A549 (cell line): ENCODE measurements at regions not wholly inside any gene's neighbourhood (a gene's known extent, or its start where the extent isn't known, plus 50 kb on each side); places are given as distances from the start of the nearest gene placed in this dataset.

Experiments
- ATAC-seq, 2 experiments: fragments of 200-7000 bp in 1 of 2; fragments of >200 bp in 1 of 2; cut with Nextera tagmentation in 1 of 2; cut with Tn5 transposase in 1 of 2; 3 replicates each; pipeline versions ENCODE4 v1.8.0 to v1.9.1; 2018 to 2020; ENCODE audit warnings: mild to moderate bottlenecking in 1 of 2, moderate library complexity in 1 of 2
- CTCF ChIA-PET: fragments of 300-600 bp; sonication (Branson Sonifier 250); formaldehyde crosslinking; extraction: SDS; loops from one replicate; lab custom pipeline; 2021; ENCODE audit warnings: antibody characterized with exemption, inconsistent platforms; lab: Yijun Ruan, JAX
- POLR2A ChIA-PET: fragments of 350-600 bp; formaldehyde crosslinking; extraction: SDS; loops from one replicate; lab custom pipeline; 2021; ENCODE audit warnings: antibody characterized with exemption, inconsistent platforms; lab: Yijun Ruan, JAX
- DNase-seq, 2 experiments: peaks; one replicate each; pipeline versions ENCODE4 v3.0.0 to v3.0.0-alpha.2; 2011 to 2016; ENCODE audit warnings: low read depth in 1 of 2, low spot score in 1 of 2
- FAIRE-seq: peaks from 2 replicates; lab custom pipeline; 2011; peaks lifted over from hg19 to GRCh38; lab: Jason Lieb, UNC
- H3K27ac ChIP-seq, 2 experiments: fragments of >200 bp; sonication (Bioruptor Twin); formaldehyde crosslinking; 3 replicates each; pipeline ENCODE4 v1.5.1; 2016 to 2017
- H3K4me1 ChIP-seq: fragments of >200 bp; sonication (Bioruptor Twin); formaldehyde crosslinking; 3 replicates; pipeline ENCODE4 v1.6.1; 2016
- H3K4me2 ChIP-seq: fragments of >200 bp; sonication (Bioruptor Twin); formaldehyde crosslinking; 3 replicates; pipeline ENCODE4 v1.6.1; 2016
- H3K4me3 ChIP-seq: fragments of >200 bp; sonication (Bioruptor Twin); formaldehyde crosslinking; 3 replicates; pipeline ENCODE4 v1.5.1; 2016
- H3K9me3 ChIP-seq: fragments of >200 bp; sonication (Bioruptor Twin); formaldehyde crosslinking; 3 replicates; pipeline ENCODE4 v1.6.1; 2016
- BCL3 ChIP-seq: fragments of >200 bp; sonication (Bioruptor Twin); formaldehyde crosslinking; IDR thresholded peaks from 3 replicates; pipeline ENCODE4 v1.6.1; 2016
- BHLHE40 ChIP-seq: IDR thresholded peaks from 2 replicates; pipeline ENCODE4 v1.6.1; 2012; ENCODE audit warnings: low read depth, low read length, inconsistent platforms
- CBX8 ChIP-seq: fragments of 200-600 bp; sonication (generic); IDR thresholded peaks from 2 replicates; pipeline ENCODE4 v1.6.1; 2016
- CHD2 ChIP-seq: fragments of 150-350 bp; IDR thresholded peaks from 2 replicates; pipeline ENCODE4 v1.6.1; 2014; ENCODE audit warnings: low read length; ENCODE audit not compliant: partially characterized antibody
- CHD4 ChIP-seq: fragments of 200-600 bp; sonication (generic); IDR thresholded peaks from 2 replicates; pipeline ENCODE4 v1.6.1; 2016; ENCODE audit warnings: antibody characterized with exemption, mild to moderate bottlenecking, borderline replicate concordance
- EHF ChIP-seq: fragments of 250-450 bp; sonication (Bioruptor Pico); IDR thresholded peaks from 2 replicates; pipeline ENCODE4 v1.5.0; 2020; ENCODE audit warnings: mild to moderate bottlenecking
- EHMT2 ChIP-seq: fragments of 200-600 bp; sonication (generic); IDR thresholded peaks from 2 replicates; pipeline ENCODE4 v1.6.1; 2016; ENCODE audit warnings: antibody characterized with exemption, low read depth, mild to moderate bottlenecking, moderate library complexity
- EP300 ChIP-seq, 2 experiments: fragments of >200 bp; sonication (Bioruptor Twin); formaldehyde crosslinking; IDR thresholded peaks; 2 replicates in 1 of 2; 3 replicates in 1 of 2; pipeline ENCODE4 v1.6.1; 2016 to 2017
- ESRRA ChIP-seq: fragments of 150-350 bp; IDR thresholded peaks from 2 replicates; pipeline ENCODE4 v1.6.1; 2014; ENCODE audit warnings: mild to moderate bottlenecking, low read length, borderline replicate concordance
- FOSL2 ChIP-seq, 2 experiments: fragments of 450-650 bp in 1 of 2; fragments of >200 bp in 1 of 2; sonication (Bioruptor Twin) in 1 of 2; formaldehyde crosslinking; IDR thresholded peaks; 2 replicates each; pipeline versions ENCODE4 v1.5.0 to v1.6.1; 2016 to 2020; ENCODE audit warnings: mild to moderate bottlenecking in 1 of 2, moderate library complexity in 1 of 2
- FOXS1 ChIP-seq: fragments of 250-450 bp; sonication (Bioruptor Pico); IDR thresholded peaks from 2 replicates; pipeline ENCODE4 v1.5.0; 2020; ENCODE audit warnings: mild to moderate bottlenecking, moderate library complexity
- HOXB5 ChIP-seq: fragments of 250-450 bp; sonication (Bioruptor Pico); IDR thresholded peaks from 2 replicates; pipeline ENCODE4 v1.5.0; 2020; ENCODE audit warnings: mild to moderate bottlenecking, moderate library complexity
- KDM5A ChIP-seq: fragments of 200-600 bp; sonication (generic); IDR thresholded peaks from 2 replicates; pipeline ENCODE4 v1.6.1; 2016; ENCODE audit warnings: antibody characterized with exemption, mild to moderate bottlenecking
- MAFK ChIP-seq: fragments of 450-650 bp; IDR thresholded peaks from 2 replicates; pipeline ENCODE4 v1.6.1; 2014; ENCODE audit not compliant: partially characterized antibody
- MAZ ChIP-seq: fragments of 150-350 bp; IDR thresholded peaks from 2 replicates; pipeline ENCODE4 v1.6.1; 2014; ENCODE audit warnings: antibody characterized with exemption, low read depth, low read length, borderline replicate concordance
- MYC ChIP-seq: IDR thresholded peaks from 2 replicates; pipeline ENCODE4 v1.6.1; 2012; ENCODE audit warnings: mild to moderate bottlenecking, inconsistent platforms, low read length, improper control_type of control experiment, borderline replicate concordance
- POLR2A ChIP-seq: IDR thresholded peaks from 2 replicates; pipeline ENCODE4 v1.6.1; 2012; ENCODE audit warnings: mild to moderate bottlenecking, low read length
- RAD21 ChIP-seq, 2 experiments: fragments of >200 bp in 1 of 2; sonication (Bioruptor Twin) in 1 of 2; formaldehyde crosslinking in 1 of 2; IDR thresholded peaks in 1 of 2; conservative IDR thresholded peaks in 1 of 2; 2 replicates in 1 of 2; 3 replicates in 1 of 2; pipeline ENCODE4 v1.6.1; 2012 to 2018; ENCODE audit warnings: inconsistent platforms in 1 of 2
- RCOR1 ChIP-seq: fragments of 150-350 bp; IDR thresholded peaks from 2 replicates; pipeline ENCODE4 v1.6.1; 2014; ENCODE audit warnings: antibody characterized with exemption, low read length, low read depth
- RFX5 ChIP-seq: fragments of 450-650 bp; IDR thresholded peaks from 2 replicates; pipeline ENCODE4 v1.7.1; 2014; ENCODE audit warnings: antibody characterized with exemption, mild to moderate bottlenecking, moderate library complexity
- RNF2 ChIP-seq: fragments of 200-600 bp; sonication (generic); IDR thresholded peaks from 2 replicates; pipeline ENCODE4 v1.6.1; 2016; ENCODE audit warnings: low read depth, mild to moderate bottlenecking, antibody characterized with exemption, moderate library complexity, borderline replicate concordance
- SREBF2 ChIP-seq: fragments of 450-650 bp; IDR thresholded peaks from 2 replicates; pipeline ENCODE4 v1.6.1; 2014; ENCODE audit warnings: mild to moderate bottlenecking, moderate library complexity
- TFCP2L1 ChIP-seq: fragments of 250-450 bp; sonication (Bioruptor Pico); IDR thresholded peaks from 2 replicates; pipeline ENCODE4 v1.5.0; 2021; ENCODE audit warnings: mild to moderate bottlenecking
- TP53 ChIP-seq: fragments of 250-450 bp; sonication (Bioruptor Pico); IDR thresholded peaks from 2 replicates; pipeline ENCODE4 v1.5.0; 2021; ENCODE audit warnings: mild to moderate bottlenecking, moderate library complexity
- ZC3H11A ChIP-seq: fragments of 450-650 bp; IDR thresholded peaks from 2 replicates; pipeline ENCODE4 v1.6.1; 2014; ENCODE audit warnings: antibody characterized with exemption, mild to moderate bottlenecking
- ZFP36 ChIP-seq: fragments of 450-650 bp; IDR thresholded peaks from 2 replicates; pipeline ENCODE4 v1.6.1; 2014; ENCODE audit warnings: borderline replicate concordance; ENCODE audit not compliant: partially characterized antibody
- ZNF302 ChIP-seq: fragments of 250-450 bp; sonication (Bioruptor Pico); IDR thresholded peaks from 2 replicates; pipeline ENCODE4 v1.9.0; 2021; ENCODE audit warnings: inconsistent platforms, mild to moderate bottlenecking, moderate library complexity
- WGBS: methylation state at CpG from one replicate; pipeline ENCODE4 v1.1.6; 2017; ENCODE audit errors: missing lambda C conversion rate; 5-methylcytosine and 5-hydroxymethylcytosine counted together
- TF ChIP-seq, protein P1 (sequence below): IDR thresholded peaks from 2 replicates; pipeline ENCODE4 v1.6.1; 2012
- TF ChIP-seq, protein P2 (sequence below): fragments of >200 bp; sonication (Bioruptor Twin); formaldehyde crosslinking; IDR thresholded peaks from 3 replicates; pipeline ENCODE4 v1.5.1; 2016
- TF ChIP-seq, protein P3 (sequence below): fragments of 150-350 bp; IDR thresholded peaks from 2 replicates; pipeline ENCODE4 v1.6.1; 2014; ENCODE audit warnings: low read depth, mild to moderate bottlenecking, low read length
- TF ChIP-seq, protein P4 (sequence below): fragments of 450-650 bp; IDR thresholded peaks from 2 replicates; pipeline ENCODE4 v1.6.1; 2014; ENCODE audit warnings: antibody characterized with exemption

GRCh38 chr16:64696866-64697265 is 425.0 kb downstream of the CDH11 start:
- H3K4me2 ChIP-seq: no peak overlapping the region
- 0% methylated on average over 1 of the region's 1 CpG for WGBS
- peaks cover 7% of the 10 kb centered on the region; the same call in 2 of the 3 replicates for H3K9me3 ChIP-seq
- ATAC-seq (no peak), DNase-seq (no peak)
- TF ChIP-seq EHF (CRISPR knock-in tag) (no peak), ZC3H11A (no peak), KDM5A (no peak), ESRRA (no peak), CBX8 (no peak), ZNF302 (CRISPR knock-in tag) (no peak), HOXB5 (no peak), SREBF2 (no peak), FOSL2 (IDR thresholded peaks at IDR 0.05) (no peak), FOSL2 (CRISPR knock-in tag; IDR thresholded peaks at IDR 0.05) (no peak), TFCP2L1 (CRISPR knock-in tag) (no peak), EP300 (IDR thresholded peaks at IDR 0.05) (no peak), TP53 (no peak), POLR2A (no peak), BHLHE40 (no peak)
- TF ChIP-seq, protein P1, sequence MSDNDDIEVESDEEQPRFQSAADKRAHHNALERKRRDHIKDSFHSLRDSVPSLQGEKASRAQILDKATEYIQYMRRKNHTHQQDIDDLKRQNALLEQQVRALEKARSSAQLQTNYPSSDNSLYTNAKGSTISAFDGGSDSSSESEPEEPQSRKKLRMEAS: no peak
- TF ChIP-seq, protein P2, sequence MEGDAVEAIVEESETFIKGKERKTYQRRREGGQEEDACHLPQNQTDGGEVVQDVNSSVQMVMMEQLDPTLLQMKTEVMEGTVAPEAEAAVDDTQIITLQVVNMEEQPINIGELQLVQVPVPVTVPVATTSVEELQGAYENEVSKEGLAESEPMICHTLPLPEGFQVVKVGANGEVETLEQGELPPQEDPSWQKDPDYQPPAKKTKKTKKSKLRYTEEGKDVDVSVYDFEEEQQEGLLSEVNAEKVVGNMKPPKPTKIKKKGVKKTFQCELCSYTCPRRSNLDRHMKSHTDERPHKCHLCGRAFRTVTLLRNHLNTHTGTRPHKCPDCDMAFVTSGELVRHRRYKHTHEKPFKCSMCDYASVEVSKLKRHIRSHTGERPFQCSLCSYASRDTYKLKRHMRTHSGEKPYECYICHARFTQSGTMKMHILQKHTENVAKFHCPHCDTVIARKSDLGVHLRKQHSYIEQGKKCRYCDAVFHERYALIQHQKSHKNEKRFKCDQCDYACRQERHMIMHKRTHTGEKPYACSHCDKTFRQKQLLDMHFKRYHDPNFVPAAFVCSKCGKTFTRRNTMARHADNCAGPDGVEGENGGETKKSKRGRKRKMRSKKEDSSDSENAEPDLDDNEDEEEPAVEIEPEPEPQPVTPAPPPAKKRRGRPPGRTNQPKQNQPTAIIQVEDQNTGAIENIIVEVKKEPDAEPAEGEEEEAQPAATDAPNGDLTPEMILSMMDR: no peak
- TF ChIP-seq, protein P3, sequence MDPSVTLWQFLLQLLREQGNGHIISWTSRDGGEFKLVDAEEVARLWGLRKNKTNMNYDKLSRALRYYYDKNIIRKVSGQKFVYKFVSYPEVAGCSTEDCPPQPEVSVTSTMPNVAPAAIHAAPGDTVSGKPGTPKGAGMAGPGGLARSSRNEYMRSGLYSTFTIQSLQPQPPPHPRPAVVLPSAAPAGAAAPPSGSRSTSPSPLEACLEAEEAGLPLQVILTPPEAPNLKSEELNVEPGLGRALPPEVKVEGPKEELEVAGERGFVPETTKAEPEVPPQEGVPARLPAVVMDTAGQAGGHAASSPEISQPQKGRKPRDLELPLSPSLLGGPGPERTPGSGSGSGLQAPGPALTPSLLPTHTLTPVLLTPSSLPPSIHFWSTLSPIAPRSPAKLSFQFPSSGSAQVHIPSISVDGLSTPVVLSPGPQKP: no peak
- TF ChIP-seq, all 56 proteins: peak for 0
- no peak overlapping the region for H3K27ac ChIP-seq
- POLR2A ChIA-PET: no interaction called here
- no peak overlapping the region for H3K4me3 ChIP-seq
- no peak for FAIRE-seq
- CTCF ChIA-PET: no interaction called here
- no peaks in the 10 kb centered on the region for H3K4me1 ChIP-seq

GRCh38 chr16:64695684-64696083 is 426.2 kb downstream of the CDH11 start:
- Histone ChIP-seq H3K27ac (no peak overlapping the region), H3K4me1 (no peaks in the 10 kb centered on the region), H3K4me3 (no peak overlapping the region), H3K4me2 (no peak overlapping the region), H3K9me3 (no peaks in the 10 kb centered on the region)
- ATAC-seq: no peak
- CTCF ChIA-PET: no interaction called here
- WGBS: 2% methylated on average over 4 of the region's 4 CpGs
- POLR2A ChIA-PET: no interaction called here
- no peak for DNase-seq
- no peak for TF ChIP-seq TP53
- TF ChIP-seq FOXS1 (CRISPR knock-in tag): no peak
- no peak for TF ChIP-seq RCOR1
- no peak for TF ChIP-seq CHD2
- no peak for TF ChIP-seq ZFP36
- no peak for TF ChIP-seq CHD4
- TF ChIP-seq RNF2: no peak
- no peak for TF ChIP-seq RAD21 (conservative IDR thresholded peaks at IDR 0.05 in 1 of 2, IDR thresholded peaks at IDR 0.05 in 1 of 2)
- TF ChIP-seq, protein P3: no peak
- TF ChIP-seq MAFK: no peak
- no peak for TF ChIP-seq BCL3
- TF ChIP-seq EHMT2: no peak
- no peak for TF ChIP-seq RFX5
- no peak for TF ChIP-seq MYC
- TF ChIP-seq MAZ: no peak
- TF ChIP-seq, protein P4, sequence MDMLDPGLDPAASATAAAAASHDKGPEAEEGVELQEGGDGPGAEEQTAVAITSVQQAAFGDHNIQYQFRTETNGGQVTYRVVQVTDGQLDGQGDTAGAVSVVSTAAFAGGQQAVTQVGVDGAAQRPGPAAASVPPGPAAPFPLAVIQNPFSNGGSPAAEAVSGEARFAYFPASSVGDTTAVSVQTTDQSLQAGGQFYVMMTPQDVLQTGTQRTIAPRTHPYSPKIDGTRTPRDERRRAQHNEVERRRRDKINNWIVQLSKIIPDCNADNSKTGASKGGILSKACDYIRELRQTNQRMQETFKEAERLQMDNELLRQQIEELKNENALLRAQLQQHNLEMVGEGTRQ: no peak
- TF ChIP-seq CBX8: no peak
- TF ChIP-seq, protein P2: no peak
- FAIRE-seq: no peak
